ENCODE measurements at regions not wholly inside any gene's neighbourhood (a gene's known extent, or its start where the extent isn't known, plus 50 kb on each side); places are given as distances from the start of the nearest gene placed in this dataset.

DNA sequence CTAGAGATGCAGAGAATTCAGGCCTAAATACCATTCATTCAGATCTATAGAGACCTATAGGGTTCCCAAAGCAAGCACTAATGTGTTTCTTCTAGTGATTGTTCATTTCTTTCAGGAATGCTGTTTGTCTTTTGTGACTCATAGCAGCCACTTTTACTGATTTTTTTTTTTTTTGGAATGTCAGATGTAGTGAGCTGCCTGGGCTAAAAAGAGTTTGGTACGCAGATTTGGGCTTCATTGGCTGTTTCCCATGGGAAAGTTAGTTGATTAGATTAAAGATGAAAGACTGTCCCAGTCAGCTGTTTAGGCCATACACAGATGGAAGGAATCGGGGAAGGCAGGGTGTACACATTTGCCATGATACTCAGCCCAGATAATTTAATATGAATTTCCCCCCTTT is 87.6 kb downstream of the CDC42EP3 start:
- peak overlapping the region; percentile 53; the same call in 1 of the 2 replicates for H3K9ac ChIP-seq (ENCODE audit: low read depth, low read length)
- no peak overlapping the region for H3K4me3 ChIP-seq (ENCODE audit: insufficient read depth, low read depth, low read length)
- H3K9me3 ChIP-seq (ENCODE audit: control insufficient read depth, insufficient read depth, low read length) = no peaks in the 10 kb centered on the region
- peak overlapping the region; percentile 64; the same call in 1 of the 2 replicates for H3K27ac ChIP-seq (ENCODE audit: insufficient read depth, low read length)
- no peak overlapping the region for H2AK9ac ChIP-seq (replicated peaks; ENCODE audit: low read depth, low read length, poor library complexity)
- peak overlapping the region; percentile 86; the same call in 1 of the 2 replicates for H2AK5ac ChIP-seq (ENCODE audit: low read depth, low read length)
- peak overlapping the region; percentile 66 to 70; a peak in 3 of 4 replicates for H4K8ac ChIP-seq (ENCODE audit: low read depth in 2 of 2, low read length in 2 of 2)
- peak overlapping the region; percentile 53 for H4K91ac ChIP-seq (ENCODE audit: insufficient read depth, low read depth, low read length)
- peak overlapping the region; percentile 99 for H3K18ac ChIP-seq (ENCODE audit: low read depth, low read length)
- peak overlapping the region; percentile 61 for H3K56ac ChIP-seq (ENCODE audit: extremely low read depth, insufficient read depth, low read length)
- H3K23ac ChIP-seq (ENCODE audit: low read depth, low read length) = no peak overlapping the region; the same call in 1 of the 2 replicates
- H2BK20ac ChIP-seq (ENCODE audit: low read depth, low read length) = peak overlapping the region; percentile 93
- WGBS, 2 experiments (ENCODE audit: extremely low coverage in 2 of 2, insufficient read length in 1 of 2) = no CpG with 5 or more reads among the region's 2 CpGs
- in situ Hi-C loops (cut with MboI; ENCODE audit: low sequenced_read_pairs) (no loop called here), intact Hi-C loops (cut with micrococcal nuclease) (no loop called here), dilution Hi-C loops (cut with HindIII; ENCODE audit: low sequenced_read_pairs, unreplicated experiment) (no loop called here)
- no peak for TF ChIP-seq MAFK (IDR thresholded peaks at IDR 0.05; ENCODE audit: low read depth, low read length)
- peak; percentile 70 for TF ChIP-seq FOS (IDR thresholded peaks at IDR 0.05; ENCODE audit: low read depth, low read length)
- TF ChIP-seq CHD1 (IDR thresholded peaks at IDR 0.05; ENCODE audit: low read depth, low read length) = no peak
- DNase-seq (peak; percentile 74), ATAC-seq (ENCODE audit: low read depth) (peak; percentile 42)
- peak overlapping the region; percentile 66; the same call in 1 of the 2 replicates for H3K4me2 ChIP-seq (ENCODE audit: low read depth, low read length)
- H3K4me1 ChIP-seq (ENCODE audit: control insufficient read depth, insufficient read depth, low read length) = peaks cover 17% of the 10 kb centered on the region
- H3K79me1 ChIP-seq (ENCODE audit: low read depth in 1 of 2, low read length in 2 of 2) = no peaks in the 10 kb centered on the region
- peak overlapping the region; percentile 66 for H2BK5ac ChIP-seq (ENCODE audit: low read depth, low read length, poor library complexity, severe bottlenecking)
- H2BK15ac ChIP-seq (ENCODE audit: low read depth, low read length) = peak overlapping the region; percentile 98
- no peaks in the 10 kb centered on the region for H3K27me3 ChIP-seq (ENCODE audit: control insufficient read depth, insufficient read depth, low read length)
- ChIA-PET CTCF (interaction anchor here (0.5 kb wide), 1 partner anchor 188 kb away, joined by 3 read pairs; no protein-coding TSS in a partner anchor), POLR2A (ENCODE audit: unreplicated experiment) (no interaction called here)
- H4K20me1 ChIP-seq (ENCODE audit: insufficient read depth, low read length) = peaks cover 3% of the 10 kb centered on the region; the same call in 1 of the 2 replicates
- peak overlapping the region; percentile 80 for H2BK120ac ChIP-seq (ENCODE audit: low read depth, low read length)
- peaks cover 13% of the 10 kb centered on the region for H3K9me1 ChIP-seq (ENCODE audit: insufficient read depth, low read length)
- no TSS peak for BruUV-seq (replicated peaks)
- peak overlapping the region; percentile 54 for H3K14ac ChIP-seq (replicated peaks; ENCODE audit: low read depth, low read length)
- no peaks in the 10 kb centered on the region for H3K36me3 ChIP-seq (ENCODE audit: control insufficient read depth, insufficient read depth, low read length)
- no peak overlapping the region for H2AFZ ChIP-seq (replicated peaks; ENCODE audit: low read length, poor library complexity)
- H4K5ac ChIP-seq (ENCODE audit: low read depth, low read length) = peak overlapping the region; percentile 72
- H3K4ac ChIP-seq (ENCODE audit: low read depth, low read length) = peak overlapping the region; percentile 73; the same call in 1 of the 2 replicates

Measured in IMR-90 (cell line).